WTC11 (cell line): ENCODE measurements at regions not wholly inside any gene's neighbourhood (a gene's known extent, or its start where the extent isn't known, plus 50 kb on each side); places are given as distances from the start of the nearest gene placed in this dataset.

ENCODE experiments used
- ELF4 ChIP-seq: sonication (generic); formaldehyde crosslinking; IDR thresholded peaks from 2 replicates; pipeline ENCODE4 v1.8.1; 2022; ENCODE audit warnings: low read depth, mild to moderate bottlenecking, moderate library complexity, missing genetic modification reagents
- FOXK1 ChIP-seq: sonication (generic); formaldehyde crosslinking; IDR thresholded peaks from 2 replicates; pipeline ENCODE4 v1.8.0; 2022; ENCODE audit warnings: mild to moderate bottlenecking, moderate library complexity, missing genetic modification reagents
- NR1H2 ChIP-seq: sonication (generic); formaldehyde crosslinking; IDR thresholded peaks from 2 replicates; pipeline ENCODE4 v1.9.0; 2021; ENCODE audit warnings: mild to moderate bottlenecking, moderate library complexity, missing genetic modification reagents
- TCF7 ChIP-seq: sonication (generic); formaldehyde crosslinking; IDR thresholded peaks from 2 replicates; pipeline ENCODE4 v1.8.0; 2022; ENCODE audit warnings: mild to moderate bottlenecking, low read depth, missing genetic modification reagents, moderate library complexity
- TP53 ChIP-seq: sonication (generic); formaldehyde crosslinking; IDR thresholded peaks from 2 replicates; pipeline ENCODE4 v1.8.1; 2023; ENCODE audit warnings: mild to moderate bottlenecking, missing genetic modification reagents
- ZNF121 ChIP-seq: sonication (generic); formaldehyde crosslinking; IDR thresholded peaks from 2 replicates; pipeline ENCODE4 v1.8.0; 2023; ENCODE audit warnings: missing genetic modification reagents
- ZNF138 ChIP-seq: sonication (generic); formaldehyde crosslinking; conservative IDR thresholded peaks from 2 replicates; pipeline ENCODE4 v1.8.1; 2022; ENCODE audit warnings: mild to moderate bottlenecking, moderate library complexity, missing genetic modification reagents
- TF ChIP-seq, protein P1 (sequence below): sonication (generic); formaldehyde crosslinking; IDR thresholded peaks from 2 replicates; pipeline ENCODE4 v1.8.0; 2022; ENCODE audit warnings: mild to moderate bottlenecking, missing genetic modification reagents
- TF ChIP-seq, protein P2 (sequence below): fragments of 200-600 bp; IDR thresholded peaks from 2 replicates; pipeline ENCODE4 v1.8.0; 2022; ENCODE audit warnings: antibody characterized with exemption
- TF ChIP-seq, protein P3 (sequence below): sonication (generic); formaldehyde crosslinking; IDR thresholded peaks from 2 replicates; pipeline ENCODE4 v1.8.0; 2022; ENCODE audit warnings: mild to moderate bottlenecking, missing genetic modification reagents

DNA sequence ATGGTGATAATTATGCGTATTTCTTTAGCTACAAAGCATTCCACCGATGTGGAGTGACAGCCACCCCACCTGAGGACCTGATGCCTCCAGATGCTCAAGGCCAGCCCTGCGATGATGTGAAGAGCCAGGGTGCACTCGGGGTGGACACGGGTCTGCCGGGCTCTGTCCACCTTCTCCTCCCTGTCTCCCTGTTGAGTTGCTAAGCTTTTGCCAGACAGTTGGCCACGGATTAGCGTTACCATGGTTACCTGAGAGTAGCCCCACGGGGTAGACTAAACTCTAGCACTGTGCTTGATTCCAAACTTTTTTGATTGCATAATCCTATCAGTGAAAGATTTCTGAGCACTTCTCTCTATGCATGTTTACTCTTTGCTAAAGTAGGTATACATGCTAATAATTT, 86.2 kb downstream of the SMIM21 start:
- TF ChIP-seq ELF4 (CRISPR knock-in tag) (no peak), TCF7 (CRISPR knock-in tag) (no peak), TP53 (CRISPR knock-in tag) (no peak), FOXK1 (CRISPR knock-in tag) (no peak), NR1H2 (CRISPR knock-in tag) (no peak), ZNF121 (CRISPR knock-in tag) (no peak), ZNF138 (CRISPR knock-in tag) (no peak)
- TF ChIP-seq, protein P1, sequence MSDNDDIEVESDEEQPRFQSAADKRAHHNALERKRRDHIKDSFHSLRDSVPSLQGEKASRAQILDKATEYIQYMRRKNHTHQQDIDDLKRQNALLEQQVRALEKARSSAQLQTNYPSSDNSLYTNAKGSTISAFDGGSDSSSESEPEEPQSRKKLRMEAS (CRISPR knock-in tag), result no peak
- TF ChIP-seq, protein P2, sequence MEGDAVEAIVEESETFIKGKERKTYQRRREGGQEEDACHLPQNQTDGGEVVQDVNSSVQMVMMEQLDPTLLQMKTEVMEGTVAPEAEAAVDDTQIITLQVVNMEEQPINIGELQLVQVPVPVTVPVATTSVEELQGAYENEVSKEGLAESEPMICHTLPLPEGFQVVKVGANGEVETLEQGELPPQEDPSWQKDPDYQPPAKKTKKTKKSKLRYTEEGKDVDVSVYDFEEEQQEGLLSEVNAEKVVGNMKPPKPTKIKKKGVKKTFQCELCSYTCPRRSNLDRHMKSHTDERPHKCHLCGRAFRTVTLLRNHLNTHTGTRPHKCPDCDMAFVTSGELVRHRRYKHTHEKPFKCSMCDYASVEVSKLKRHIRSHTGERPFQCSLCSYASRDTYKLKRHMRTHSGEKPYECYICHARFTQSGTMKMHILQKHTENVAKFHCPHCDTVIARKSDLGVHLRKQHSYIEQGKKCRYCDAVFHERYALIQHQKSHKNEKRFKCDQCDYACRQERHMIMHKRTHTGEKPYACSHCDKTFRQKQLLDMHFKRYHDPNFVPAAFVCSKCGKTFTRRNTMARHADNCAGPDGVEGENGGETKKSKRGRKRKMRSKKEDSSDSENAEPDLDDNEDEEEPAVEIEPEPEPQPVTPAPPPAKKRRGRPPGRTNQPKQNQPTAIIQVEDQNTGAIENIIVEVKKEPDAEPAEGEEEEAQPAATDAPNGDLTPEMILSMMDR, result no peak
- TF ChIP-seq, protein P3, sequence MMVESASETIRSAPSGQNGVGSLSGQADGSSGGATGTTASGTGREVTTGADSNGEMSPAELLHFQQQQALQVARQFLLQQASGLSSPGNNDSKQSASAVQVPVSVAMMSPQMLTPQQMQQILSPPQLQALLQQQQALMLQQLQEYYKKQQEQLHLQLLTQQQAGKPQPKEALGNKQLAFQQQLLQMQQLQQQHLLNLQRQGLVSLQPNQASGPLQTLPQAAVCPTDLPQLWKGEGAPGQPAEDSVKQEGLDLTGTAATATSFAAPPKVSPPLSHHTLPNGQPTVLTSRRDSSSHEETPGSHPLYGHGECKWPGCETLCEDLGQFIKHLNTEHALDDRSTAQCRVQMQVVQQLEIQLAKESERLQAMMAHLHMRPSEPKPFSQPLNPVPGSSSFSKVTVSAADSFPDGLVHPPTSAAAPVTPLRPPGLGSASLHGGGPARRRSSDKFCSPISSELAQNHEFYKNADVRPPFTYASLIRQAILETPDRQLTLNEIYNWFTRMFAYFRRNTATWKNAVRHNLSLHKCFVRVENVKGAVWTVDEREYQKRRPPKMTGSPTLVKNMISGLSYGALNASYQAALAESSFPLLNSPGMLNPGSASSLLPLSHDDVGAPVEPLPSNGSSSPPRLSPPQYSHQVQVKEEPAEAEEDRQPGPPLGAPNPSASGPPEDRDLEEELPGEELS, result no peak
